Stomach (tissue), 8 donors: ENCODE measurements at regions not wholly inside any gene's neighbourhood (a gene's known extent, or its start where the extent isn't known, plus 50 kb on each side); places are given as distances from the start of the nearest gene placed in this dataset.

Experiments used
- DNase-seq, 2 donors: peaks; one replicate each; pipeline versions ENCODE4 v3.0.0 to v3.0.0-alpha.2; 2013 to 2019
- H3K27ac ChIP-seq, 5 donors: fragments of 200-600 bp in 4 of 5; sonication (generic) in 4 of 5; one replicate each; pipeline ENCODE4 v1.5.1; 2013 to 2019; ENCODE audit warnings: mild to moderate bottlenecking in 1 of 5, moderate library complexity in 1 of 5
- H3K27me3 ChIP-seq, 3 donors: fragments of 200-600 bp; sonication (generic); one replicate each; pipeline ENCODE4 v1.5.1; 2017 to 2019; ENCODE audit warnings: mixed run types in 1 of 3
- H3K36me3 ChIP-seq, 4 donors: fragments of 200-600 bp; sonication (generic); 1 replicate in 3 of 4; 2 replicates in 1 of 4; pipeline ENCODE4 v1.5.1; 2016 to 2019
- H3K4me1 ChIP-seq, 4 donors: fragments of 200-600 bp; sonication (generic); one replicate each; pipeline ENCODE4 v1.5.1; 2016 to 2019
- H3K4me3 ChIP-seq, 4 donors: fragments of 200-600 bp; sonication (generic) in 3 of 4; one replicate each; pipeline ENCODE4 v1.5.1; 2016 to 2019; ENCODE audit warnings: mild to moderate bottlenecking in 1 of 4
- H3K9me3 ChIP-seq, 4 donors: fragments of 200-600 bp; sonication (generic); one replicate each; pipeline ENCODE4 v1.5.1; 2016 to 2019
- EP300 ChIP-seq: sonication (generic); formaldehyde crosslinking; IDR thresholded peaks from one replicate; pipeline ENCODE4 v1.6.1; 2017; ENCODE audit warnings: antibody characterized with exemption
- POLR2A ChIP-seq, 4 donors: fragments of 450-650 bp; IDR thresholded peaks; one replicate each; pipeline ENCODE4 v1.6.1; 2016; ENCODE audit warnings: antibody characterized with exemption in 4 of 4, control low read depth in 2 of 4, mild to moderate bottlenecking in 1 of 4, moderate library complexity in 1 of 4
- POLR2AphosphoS5 ChIP-seq, 3 donors: sonication (generic); formaldehyde crosslinking; IDR thresholded peaks; one replicate each; pipeline ENCODE4 v1.6.1; 2016; ENCODE audit warnings: antibody characterized with exemption in 3 of 3
- WGBS, 5 donors: extraction: QIAGEN DNeasy Blood & Tissue Kit in 3 of 5; methylation state at CpG; one replicate each; pipeline versions ENCODE4 v1.1.5 to v1.1.7; 2013 to 2018; 5-methylcytosine and 5-hydroxymethylcytosine counted together
- intact Hi-C: fragments of 100-400 bp; cut with DNase I; formaldehyde crosslinking; loops from one replicate; pipeline ENCODE4 v1.15.1; 2023; ENCODE audit warnings: low total_unique reads
- TF ChIP-seq, protein P1 (sequence below), 7 experiments: fragments of 450-650 bp in 4 of 7; fragments of 200-600 bp in 3 of 7; sonication (generic) in 3 of 7; IDR thresholded peaks; one replicate each; pipeline ENCODE4 v1.5.1; 2016 to 2019; ENCODE audit warnings: antibody characterized with exemption in 7 of 7, control low read depth in 2 of 7, mild to moderate bottlenecking in 1 of 7
- donor health status: healthy with polysubstance abuse.
- donor health status: Bipolar disorder and iron deficiency.
- donor health status: healthy.

DNA sequence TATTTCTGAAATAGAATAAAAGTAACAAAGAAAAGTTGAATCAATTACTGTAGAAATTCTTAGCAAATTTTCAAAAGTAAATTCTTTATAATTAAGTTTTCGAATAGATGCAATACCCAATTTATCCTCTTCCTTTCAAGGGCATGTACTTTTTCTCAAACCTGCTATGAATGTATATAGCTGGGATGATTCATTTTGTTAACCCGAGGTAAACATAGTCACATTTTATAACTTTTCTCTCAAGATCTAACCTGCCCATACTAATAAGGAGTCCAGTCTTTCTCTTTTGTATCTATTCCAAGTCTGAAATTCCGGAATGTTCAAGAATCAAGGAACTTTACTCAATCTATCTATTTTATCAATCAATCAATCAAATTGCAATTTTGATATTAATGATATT, 1072.9 kb downstream of the REEP3 start:
- intact Hi-C loops = no loop called here
- Histone ChIP-seq H3K4me1 (no peaks in the 10 kb centered on the region), H3K4me3 (no peak overlapping the region), H3K9me3 (no peaks in the 10 kb centered on the region), H3K36me3 (no peaks in the 10 kb centered on the region), H3K27me3 (no peaks in the 10 kb centered on the region), H3K27ac (no peak overlapping the region)
- 75 to 92% (median 86%) methylated on average over 3 of the region's 3 CpGs for WGBS, 5 donors
- DNase-seq = no peak
- TF ChIP-seq POLR2A (IDR thresholded peaks at IDR 0.05) (no peak), POLR2AphosphoS5 (IDR thresholded peaks at IDR 0.05) (no peak)
- TF ChIP-seq, protein P1, sequence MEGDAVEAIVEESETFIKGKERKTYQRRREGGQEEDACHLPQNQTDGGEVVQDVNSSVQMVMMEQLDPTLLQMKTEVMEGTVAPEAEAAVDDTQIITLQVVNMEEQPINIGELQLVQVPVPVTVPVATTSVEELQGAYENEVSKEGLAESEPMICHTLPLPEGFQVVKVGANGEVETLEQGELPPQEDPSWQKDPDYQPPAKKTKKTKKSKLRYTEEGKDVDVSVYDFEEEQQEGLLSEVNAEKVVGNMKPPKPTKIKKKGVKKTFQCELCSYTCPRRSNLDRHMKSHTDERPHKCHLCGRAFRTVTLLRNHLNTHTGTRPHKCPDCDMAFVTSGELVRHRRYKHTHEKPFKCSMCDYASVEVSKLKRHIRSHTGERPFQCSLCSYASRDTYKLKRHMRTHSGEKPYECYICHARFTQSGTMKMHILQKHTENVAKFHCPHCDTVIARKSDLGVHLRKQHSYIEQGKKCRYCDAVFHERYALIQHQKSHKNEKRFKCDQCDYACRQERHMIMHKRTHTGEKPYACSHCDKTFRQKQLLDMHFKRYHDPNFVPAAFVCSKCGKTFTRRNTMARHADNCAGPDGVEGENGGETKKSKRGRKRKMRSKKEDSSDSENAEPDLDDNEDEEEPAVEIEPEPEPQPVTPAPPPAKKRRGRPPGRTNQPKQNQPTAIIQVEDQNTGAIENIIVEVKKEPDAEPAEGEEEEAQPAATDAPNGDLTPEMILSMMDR (IDR thresholded peaks at IDR 0.05) = no peak

DNA sequence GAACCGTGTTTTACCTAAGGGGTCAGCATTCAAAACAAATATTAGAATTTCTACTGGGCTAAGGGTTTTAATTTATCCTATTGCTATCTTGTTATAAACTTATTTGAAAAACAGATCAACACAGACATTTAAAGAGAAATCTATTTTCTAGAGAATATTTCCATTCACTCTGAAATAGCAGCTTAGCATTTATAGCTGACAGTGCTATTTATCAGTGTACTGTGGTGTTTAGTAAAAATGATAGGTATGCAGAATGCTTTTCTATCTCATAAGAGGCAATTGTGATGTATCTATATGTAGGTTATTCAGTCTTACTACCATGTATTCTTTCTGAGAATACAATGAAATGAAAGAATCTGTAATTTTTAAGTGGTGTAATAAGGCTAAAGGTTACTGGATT, 1077.4 kb downstream of the REEP3 start:
- no peaks in the 10 kb centered on the region for H3K4me1 ChIP-seq
- 81 to 95% (median 91%) methylated on average over 1 of the region's 1 CpG for WGBS, 5 donors
- no peak for DNase-seq
- H3K27me3 ChIP-seq = no peaks in the 10 kb centered on the region
- no peak overlapping the region for H3K4me3 ChIP-seq
- TF ChIP-seq POLR2AphosphoS5 (IDR thresholded peaks at IDR 0.05) (no peak), EP300 (no peak), POLR2A (IDR thresholded peaks at IDR 0.05) (no peak)
- TF ChIP-seq, protein P1 (IDR thresholded peaks at IDR 0.05) = no peak
- H3K27ac ChIP-seq = no peak overlapping the region
- no peaks in the 10 kb centered on the region for H3K36me3 ChIP-seq
- intact Hi-C loops = no loop called here
- no peaks in the 10 kb centered on the region for H3K9me3 ChIP-seq

DNA sequence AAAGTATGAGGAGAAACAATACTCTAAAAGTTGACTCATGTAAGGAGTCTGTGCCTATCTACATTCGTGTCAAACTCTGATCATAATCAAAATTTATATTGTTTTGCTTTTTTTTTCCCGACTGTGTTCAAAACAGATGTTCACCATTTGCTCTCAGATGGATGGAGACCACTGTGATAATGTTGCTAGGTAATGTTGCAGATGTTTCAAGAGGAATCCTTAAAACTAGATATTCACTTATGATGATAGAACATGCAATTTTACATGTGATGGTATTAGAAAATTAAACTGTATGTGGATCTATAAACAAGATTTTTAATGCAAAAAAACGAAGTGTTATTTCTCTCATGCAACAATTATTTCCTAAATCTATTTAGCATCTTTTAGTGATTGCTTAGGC, 1080.1 kb downstream of the REEP3 start:
- 50 to 56% (median 54%) methylated on average over 3 of the region's 3 CpGs for WGBS, 5 donors
- no peaks in the 10 kb centered on the region for H3K36me3 ChIP-seq
- no peaks in the 10 kb centered on the region for H3K27me3 ChIP-seq
- no peak for DNase-seq
- H3K9me3 ChIP-seq = no peaks in the 10 kb centered on the region
- no peak for TF ChIP-seq POLR2AphosphoS5 (IDR thresholded peaks at IDR 0.05)
- TF ChIP-seq, protein P1 (IDR thresholded peaks at IDR 0.05) = no peak
- TF ChIP-seq POLR2A (IDR thresholded peaks at IDR 0.05) = no peak
- H3K4me1 ChIP-seq = no peaks in the 10 kb centered on the region
- intact Hi-C loops = no loop called here
- H3K27ac ChIP-seq = no peak overlapping the region
- H3K4me3 ChIP-seq = no peak overlapping the region

DNA sequence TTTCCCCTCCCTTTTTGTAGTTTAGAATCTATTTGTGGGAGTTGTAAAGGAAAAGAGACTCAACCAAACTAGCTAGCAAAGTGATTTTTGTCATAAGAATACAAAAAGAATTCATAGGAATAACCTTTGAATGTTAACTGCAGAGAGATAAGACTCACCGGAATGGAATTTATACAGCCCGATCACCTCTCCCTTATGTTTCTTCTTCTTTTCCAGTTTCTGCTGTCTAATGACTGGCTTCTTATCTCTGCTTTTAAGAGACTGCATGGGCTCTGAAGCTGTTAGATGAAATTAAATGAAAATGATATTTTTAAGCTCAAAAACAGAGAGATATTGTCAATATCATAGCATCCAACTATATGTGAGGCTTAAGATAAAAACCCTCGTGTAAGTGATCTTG, 1095.9 kb downstream of the REEP3 start:
- Histone ChIP-seq H3K9me3 (no peaks in the 10 kb centered on the region), H3K27me3 (no peaks in the 10 kb centered on the region), H3K27ac (no peak overlapping the region), H3K36me3 (no peaks in the 10 kb centered on the region), H3K4me3 (no peak overlapping the region), H3K4me1 (no peaks in the 10 kb centered on the region)
- TF ChIP-seq EP300 (no peak), POLR2A (IDR thresholded peaks at IDR 0.05) (no peak), POLR2AphosphoS5 (IDR thresholded peaks at IDR 0.05) (no peak)
- TF ChIP-seq, protein P1 (IDR thresholded peaks at IDR 0.05) = no peak
- DNase-seq = no peak
- 30 to 51% (median 40%) methylated on average over 3 of the region's 3 CpGs for WGBS, 5 donors
- intact Hi-C loops = no loop called here
